ENCODE measurements at regions not wholly inside any gene's neighbourhood (a gene's known extent, or its start where the extent isn't known, plus 50 kb on each side); places are given as distances from the start of the nearest gene placed in this dataset.

DNA sequence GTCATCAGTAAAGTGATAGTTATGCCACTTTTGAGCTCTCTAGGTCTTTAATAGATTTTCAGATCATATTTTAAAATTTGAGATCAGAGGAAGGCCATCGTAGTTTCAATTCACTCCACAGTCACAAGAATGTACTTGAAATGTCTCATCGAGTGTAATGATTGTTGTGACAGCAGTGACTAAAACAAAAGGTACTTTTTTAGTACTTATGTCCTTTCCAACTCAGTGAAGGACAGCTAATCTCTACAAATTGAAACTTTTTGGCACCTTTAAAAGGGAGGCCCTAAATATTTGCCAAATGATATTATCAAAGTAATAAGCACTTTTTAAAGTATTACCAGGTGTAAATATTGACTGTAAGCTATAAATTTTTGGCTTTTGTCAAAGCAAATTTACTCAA lies 702.9 kb upstream of the GRM3 start:
- TF ChIP-seq, protein P1, sequence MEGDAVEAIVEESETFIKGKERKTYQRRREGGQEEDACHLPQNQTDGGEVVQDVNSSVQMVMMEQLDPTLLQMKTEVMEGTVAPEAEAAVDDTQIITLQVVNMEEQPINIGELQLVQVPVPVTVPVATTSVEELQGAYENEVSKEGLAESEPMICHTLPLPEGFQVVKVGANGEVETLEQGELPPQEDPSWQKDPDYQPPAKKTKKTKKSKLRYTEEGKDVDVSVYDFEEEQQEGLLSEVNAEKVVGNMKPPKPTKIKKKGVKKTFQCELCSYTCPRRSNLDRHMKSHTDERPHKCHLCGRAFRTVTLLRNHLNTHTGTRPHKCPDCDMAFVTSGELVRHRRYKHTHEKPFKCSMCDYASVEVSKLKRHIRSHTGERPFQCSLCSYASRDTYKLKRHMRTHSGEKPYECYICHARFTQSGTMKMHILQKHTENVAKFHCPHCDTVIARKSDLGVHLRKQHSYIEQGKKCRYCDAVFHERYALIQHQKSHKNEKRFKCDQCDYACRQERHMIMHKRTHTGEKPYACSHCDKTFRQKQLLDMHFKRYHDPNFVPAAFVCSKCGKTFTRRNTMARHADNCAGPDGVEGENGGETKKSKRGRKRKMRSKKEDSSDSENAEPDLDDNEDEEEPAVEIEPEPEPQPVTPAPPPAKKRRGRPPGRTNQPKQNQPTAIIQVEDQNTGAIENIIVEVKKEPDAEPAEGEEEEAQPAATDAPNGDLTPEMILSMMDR (IDR thresholded peaks at IDR 0.05 in 8 of 11, conservative IDR thresholded peaks at IDR 0.05 in 3 of 11) = no peak
- TF ChIP-seq POLR2A (IDR thresholded peaks at IDR 0.05) = no peak
- TF ChIP-seq POLR2AphosphoS5 (IDR thresholded peaks at IDR 0.05) = no peak

All from spleen (tissue), 7 donors.